Ureter (tissue), 1 donor: ENCODE measurements at regions not wholly inside any gene's neighbourhood (a gene's known extent, or its start where the extent isn't known, plus 50 kb on each side); places are given as distances from the start of the nearest gene placed in this dataset.

ENCODE experiments used
- DNase-seq: peaks from one replicate; pipeline ENCODE4 v3.0.0-alpha.2; 2020; ENCODE audit warnings: low spot score
- donor health status: DM: yes; HTN: yes; CAD: no.

DNA sequence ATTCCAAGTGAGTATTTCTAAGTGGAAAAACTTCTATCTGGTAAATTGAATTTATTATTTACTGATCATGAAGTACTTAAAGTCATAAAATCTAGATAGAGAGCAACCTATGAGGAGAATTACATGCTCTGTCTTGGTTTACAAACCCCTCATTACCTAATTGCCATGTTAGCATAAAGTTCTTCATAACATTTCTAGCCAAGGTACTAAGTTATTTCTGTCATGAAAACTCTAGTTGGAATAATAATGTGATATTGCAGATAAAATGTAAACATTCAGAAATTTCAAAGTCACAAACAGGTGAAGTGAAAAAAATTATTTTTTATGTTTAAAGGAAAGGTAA, 228.6 kb downstream of the TTLL7 start:
- no peak for DNase-seq

- DNase-seq = no peak
Observed at GRCh38 chr1:83769594-83770318, 229.2 kb downstream of the TTLL7 start.

GRCh38 chr1:83769072-83769471, 229.9 kb downstream of the TTLL7 start:
- DNase-seq = no peak

DNA sequence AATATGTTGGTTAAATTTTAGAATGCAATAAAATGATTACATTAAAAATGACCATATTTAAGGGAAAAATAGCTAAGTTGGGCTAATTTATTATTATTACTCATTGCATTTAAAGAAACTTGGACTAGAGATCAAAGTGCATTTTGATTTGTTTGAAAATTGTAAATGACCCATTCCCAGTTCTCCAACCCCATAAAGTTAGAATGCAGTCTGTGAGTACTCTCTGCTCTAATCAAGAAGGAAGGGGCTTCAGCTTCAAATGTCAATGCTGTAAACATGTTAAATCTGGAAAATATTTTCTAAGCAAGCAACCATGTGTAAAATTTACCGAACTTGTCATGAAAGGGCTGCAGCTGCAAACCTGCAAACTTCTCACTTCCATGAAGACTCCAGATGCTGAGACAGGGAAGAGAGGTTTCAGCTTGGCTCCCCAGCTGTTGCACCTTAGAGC, 232.7 kb downstream of the TTLL7 start:
- DNase-seq = no peak

DNA sequence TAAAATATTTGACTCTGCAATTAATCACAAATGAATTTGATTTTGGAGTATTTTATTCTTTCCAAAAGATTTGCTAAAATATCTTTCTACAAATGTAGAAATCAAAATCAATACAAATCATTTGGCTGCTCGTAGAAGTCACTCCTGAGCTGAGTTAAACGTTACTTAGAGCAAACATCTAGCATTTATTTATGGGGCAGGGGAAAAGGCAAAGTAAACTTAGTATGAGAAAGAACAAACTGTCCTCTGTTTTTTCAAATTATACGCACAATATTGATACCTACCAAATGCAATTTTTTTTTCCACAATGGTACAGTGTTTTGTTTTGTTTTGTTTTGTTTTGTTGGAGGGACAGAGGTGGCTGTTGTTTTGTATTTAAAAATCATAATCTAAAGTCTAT, 233.8 kb downstream of the TTLL7 start:
- no peak for DNase-seq

GRCh38 chr1:83764209-83764608, 234.7 kb downstream of the TTLL7 start:
- no peak for DNase-seq

GRCh38 chr1:83763361-83764095, 235.4 kb downstream of the TTLL7 start:
- DNase-seq = no peak

DNA sequence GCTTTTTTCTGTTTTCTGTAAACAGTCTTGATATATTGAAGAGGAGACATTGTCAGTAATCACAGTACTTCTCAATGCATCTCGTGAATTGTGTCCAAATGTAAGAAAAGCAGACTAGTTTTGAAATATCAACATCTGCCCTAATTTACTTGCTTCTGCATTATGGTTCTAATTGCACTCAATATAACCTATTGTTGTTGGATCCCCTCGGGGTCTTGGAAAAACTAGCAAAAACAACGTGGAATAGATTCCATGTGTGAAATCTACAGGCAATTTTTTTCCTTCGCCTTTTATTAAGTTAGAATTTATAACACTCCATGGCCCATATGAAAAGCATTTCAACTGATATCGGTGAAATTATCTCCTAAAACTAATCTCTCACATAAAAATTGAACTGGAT, 236.5 kb downstream of the TTLL7 start:
- no peak for DNase-seq

- DNase-seq = no peak
Observed at GRCh38 chr1:83762039-83762365, 236.9 kb downstream of the TTLL7 start.

GRCh38 chr1:83761167-83762038, 237.5 kb downstream of the TTLL7 start:
- DNase-seq = no peak

- DNase-seq = no peak
Observed at GRCh38 chr1:83760226-83761021, 238.5 kb downstream of the TTLL7 start.

GRCh38 chr1:83756984-83757717, 241.8 kb downstream of the TTLL7 start:
- no peak for DNase-seq

- no peak for DNase-seq
Observed at GRCh38 chr1:83751602-83752001, 247.3 kb downstream of the TTLL7 start.

DNA sequence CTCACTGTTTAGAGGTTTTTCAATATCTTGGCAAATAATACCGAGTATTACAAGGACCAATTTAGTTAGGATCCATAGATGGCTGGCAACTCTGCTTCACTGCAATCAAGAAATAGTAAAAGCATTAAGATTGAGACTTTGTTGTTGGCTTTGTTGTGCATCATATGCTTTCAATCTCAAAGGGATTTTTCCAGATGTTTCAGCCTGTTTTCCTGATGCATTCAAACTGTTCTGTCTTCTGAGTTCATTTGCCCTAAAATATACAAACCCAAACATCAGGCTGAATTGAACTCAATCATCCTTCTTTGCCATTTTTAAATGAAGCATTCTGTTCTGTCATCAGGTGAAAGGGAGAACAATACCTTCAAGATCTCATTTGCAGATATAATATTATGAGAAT, 248.7 kb downstream of the TTLL7 start:
- DNase-seq = no peak

DNA sequence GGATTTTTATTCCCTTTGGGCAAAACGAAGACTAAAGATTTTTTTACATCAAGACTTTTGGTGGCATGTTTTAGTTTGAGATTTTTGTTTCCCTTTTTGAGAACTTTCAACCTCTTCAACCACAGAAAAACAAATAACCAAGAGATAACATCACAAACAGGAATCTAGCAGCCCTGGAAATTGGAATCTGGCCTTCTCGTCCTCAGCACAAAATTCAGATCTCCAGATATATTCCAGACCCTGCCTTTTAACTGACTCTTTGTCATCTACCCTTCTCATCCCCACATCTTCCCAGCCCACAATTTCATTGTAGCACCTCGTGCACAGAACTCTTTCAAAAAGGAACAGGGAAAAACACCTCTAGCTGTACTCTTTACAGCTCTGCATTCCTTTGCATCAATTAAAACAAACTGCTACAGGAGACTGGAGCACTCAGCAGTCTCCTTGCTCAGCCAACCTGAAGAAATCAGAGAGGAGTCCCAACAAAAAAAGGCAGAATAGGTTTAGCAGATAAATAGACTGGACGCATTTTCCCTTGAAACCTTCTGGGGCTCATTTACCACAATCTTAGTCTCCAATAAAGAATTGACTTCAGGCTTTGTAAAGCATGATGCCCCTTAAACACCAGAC, 251.0 kb downstream of the TTLL7 start:
- no peak for DNase-seq

DNA sequence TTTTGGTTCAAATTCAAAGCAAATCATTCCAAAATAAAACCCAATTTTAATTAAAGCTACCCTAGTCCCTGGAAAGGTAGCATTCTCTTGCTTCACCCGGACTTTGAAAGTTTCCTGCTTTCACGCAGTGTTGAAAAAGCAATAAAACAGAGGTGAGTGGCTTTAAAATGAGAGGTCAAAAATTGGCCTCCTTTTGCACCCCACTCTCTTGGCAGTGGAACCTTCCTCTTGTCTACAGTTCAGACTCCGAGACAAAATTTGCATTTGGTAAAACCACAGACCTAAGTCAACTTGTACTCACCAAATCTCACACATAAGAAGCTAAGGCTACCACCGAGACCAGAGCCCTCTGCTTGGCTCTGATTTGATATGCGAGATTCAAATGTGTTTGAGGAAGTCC, 252.7 kb downstream of the TTLL7 start:
- no peak for DNase-seq

GRCh38 chr1:83742446-83742845, 256.5 kb downstream of the TTLL7 start:
- DNase-seq = no peak

DNA sequence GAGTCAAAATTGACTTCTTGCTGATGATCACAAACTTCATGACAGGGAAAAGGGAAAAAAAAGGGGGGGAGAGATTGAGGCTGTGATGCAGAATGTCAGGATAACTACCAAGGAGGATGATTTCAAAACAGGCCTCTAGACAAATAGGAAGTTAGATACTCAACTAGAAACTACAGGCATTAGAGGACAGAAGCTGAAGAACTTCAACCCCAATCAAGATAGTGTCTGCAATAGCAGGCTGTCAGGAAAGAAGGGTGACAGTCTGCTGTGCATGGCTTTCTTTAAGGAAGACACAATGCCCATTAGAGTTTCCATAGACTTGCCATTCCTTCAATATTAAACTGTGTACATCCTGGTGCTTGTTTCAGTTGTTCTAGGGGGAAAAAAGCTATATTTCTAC, 257.2 kb downstream of the TTLL7 start:
- no peak for DNase-seq

DNA sequence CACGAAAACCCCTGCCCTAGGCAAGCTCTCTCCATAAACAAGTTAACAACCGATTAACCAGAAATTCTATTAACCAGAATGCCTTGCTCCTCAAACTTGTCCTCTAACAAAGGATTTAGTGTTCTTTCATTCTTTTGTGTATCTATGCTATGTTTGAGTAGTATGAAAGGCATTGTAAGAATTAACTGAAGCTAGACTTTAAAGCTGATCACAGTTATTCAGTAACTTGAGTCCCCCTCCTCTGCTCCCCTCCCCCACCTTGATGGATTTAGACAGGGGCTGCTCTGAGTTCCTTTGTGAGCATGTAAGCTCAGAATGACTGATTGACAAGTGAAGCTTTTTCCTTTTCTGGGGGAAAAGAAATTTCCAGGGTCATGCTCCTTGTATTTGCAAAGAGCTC, 257.6 kb downstream of the TTLL7 start:
- no peak for DNase-seq

- no peak for DNase-seq
Observed at GRCh38 chr1:83735526-83735925, 263.4 kb downstream of the TTLL7 start.

DNA sequence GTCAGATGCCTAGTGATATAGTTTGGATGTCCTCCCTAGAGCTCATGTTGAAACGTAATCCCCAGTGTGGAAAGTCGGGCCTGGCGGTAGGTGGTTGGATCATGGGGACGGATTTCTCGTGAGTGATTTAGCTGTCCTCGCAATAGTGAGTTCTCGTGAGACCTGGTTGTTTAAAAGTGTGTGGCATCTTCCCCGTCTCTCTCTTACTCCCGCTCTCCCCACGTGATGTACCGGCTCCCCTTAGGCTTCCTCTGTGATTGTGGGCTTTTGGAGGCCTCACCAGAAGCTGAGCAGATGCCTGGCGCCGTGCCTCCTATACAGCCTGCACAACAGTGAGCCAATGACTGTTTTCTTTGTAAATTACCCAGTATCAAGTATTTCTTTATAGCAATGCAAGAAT, 264.5 kb downstream of the TTLL7 start:
- DNase-seq = no peak
